Fibroblast of skin of left quadriceps (primary cell): ENCODE measurements at regions not wholly inside any gene's neighbourhood (a gene's known extent, or its start where the extent isn't known, plus 50 kb on each side); places are given as distances from the start of the nearest gene placed in this dataset.
"Not testable (repeated sequence)": the region's sequence is repeated elsewhere in the genome, so short reads cannot be mapped to it uniquely, and the experiment has no call there.

ENCODE experiments used
- DNase-seq, 2 experiments: peaks; one replicate each; pipeline ENCODE4 v3.0.0-alpha.2; 2013; ENCODE audit warnings: low read depth in 2 of 2

GRCh38 chr22:48738204-48738980, 1089.3 kb downstream of the BRD1 start:
- no peak for DNase-seq

GRCh38 chr22:48737461-48738203, 1090.0 kb downstream of the BRD1 start:
- DNase-seq, result no peak

- DNase-seq, result no peak
Measured at GRCh38 chr22:48736593-48737460, 1090.8 kb downstream of the BRD1 start.

GRCh38 chr22:48734961-48735360, 1092.7 kb downstream of the BRD1 start:
- no peak for DNase-seq

- no peak for DNase-seq
Measured at GRCh38 chr22:48734359-48734758, 1093.3 kb downstream of the BRD1 start.

GRCh38 chr22:48729499-48730171, 1098.0 kb downstream of the BRD1 start:
- DNase-seq, result no peak

GRCh38 chr22:48727454-48728058, 1100.1 kb downstream of the BRD1 start:
- DNase-seq, result no peak

- DNase-seq, result no peak
Measured at GRCh38 chr22:48724899-48725298, 1102.8 kb downstream of the BRD1 start.

GRCh38 chr22:48722661-48723060, 1105.0 kb downstream of the BRD1 start:
- DNase-seq, result no peak

- DNase-seq, result no peak
Measured at GRCh38 chr22:48721395-48721669, 1106.3 kb downstream of the BRD1 start.

- no peak for DNase-seq
Measured at GRCh38 chr22:48720662-48721394, 1106.8 kb downstream of the BRD1 start.

GRCh38 chr22:48719978-48720661, 1107.6 kb downstream of the BRD1 start:
- no peak for DNase-seq

GRCh38 chr22:48718818-48719500, 1108.7 kb downstream of the BRD1 start:
- no peak for DNase-seq

GRCh38 chr22:48717883-48718817, 1109.5 kb downstream of the BRD1 start:
- DNase-seq, result no peak

GRCh38 chr22:48717076-48717810, 1110.4 kb downstream of the BRD1 start:
- DNase-seq, result no peak

GRCh38 chr22:48716154-48716553, 1111.5 kb downstream of the BRD1 start:
- DNase-seq, result not testable (repeated sequence)

- no peak for DNase-seq
Measured at GRCh38 chr22:48715511-48715910, 1112.2 kb downstream of the BRD1 start.

GRCh38 chr22:48714231-48714630, 1113.4 kb downstream of the BRD1 start:
- no peak for DNase-seq
